ENCODE measurements at regions not wholly inside any gene's neighbourhood (a gene's known extent, or its start where the extent isn't known, plus 50 kb on each side); places are given as distances from the start of the nearest gene placed in this dataset.

DNA sequence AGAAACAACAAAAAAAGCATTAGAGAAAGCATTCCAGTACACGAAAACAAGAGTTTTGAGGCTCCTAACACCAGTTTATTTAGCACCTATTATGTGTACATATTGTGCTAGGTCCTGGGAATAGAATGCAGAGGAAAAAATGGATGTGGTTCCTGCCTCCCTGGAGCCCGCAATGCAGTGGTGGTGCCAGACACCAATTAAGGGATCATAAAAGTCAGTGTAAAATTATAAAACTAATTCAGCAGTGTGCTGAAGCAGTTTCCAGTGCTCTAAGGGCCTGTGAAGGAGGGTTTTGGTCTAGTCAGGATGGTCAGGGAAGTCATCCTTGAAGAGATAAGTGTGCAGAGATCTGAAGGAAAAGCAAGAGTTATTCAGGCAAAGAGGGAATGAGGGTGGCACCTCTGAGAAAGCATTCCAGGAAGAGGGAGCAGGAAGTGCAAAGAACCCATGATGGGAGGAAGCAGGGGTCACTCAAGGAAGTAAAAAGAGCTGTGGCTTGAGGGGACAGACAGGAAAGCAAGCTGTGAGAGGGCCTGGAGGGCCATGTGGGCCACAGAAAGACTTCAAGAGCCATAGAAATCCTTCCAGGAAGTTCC lies 65.2 kb upstream of the IFNLR1 start:
- no peak for TF ChIP-seq POLR2A (IDR thresholded peaks at IDR 0.05; ENCODE audit: low read depth, low read length)
- no peak for TF ChIP-seq POLR2AphosphoS5 (IDR thresholded peaks at IDR 0.05; ENCODE audit: low read depth, low read length)
- no peak for TF ChIP-seq TAF1 (IDR thresholded peaks at IDR 0.05; ENCODE audit: borderline replicate concordance, low read depth, low read length)

Data from GM12892 (cell line).